Kidney (tissue), 13 donors: ENCODE measurements at regions not wholly inside any gene's neighbourhood (a gene's known extent, or its start where the extent isn't known, plus 50 kb on each side); places are given as distances from the start of the nearest gene placed in this dataset.

Source experiments
- DNase-seq, 5 donors: peaks; one replicate each; pipeline ENCODE4 v3.0.0-alpha.2; 2013 to 2020
- FAIRE-seq: peaks from 2 replicates; lab custom pipeline; 2012; peaks lifted over from hg19 to GRCh38; lab: Jason Lieb, UNC
- H3K27ac ChIP-seq, 2 donors: one replicate each; pipeline ENCODE4 v1.7.0; 2013; ENCODE audit warnings: low read depth in 2 of 2, low read length in 2 of 2, inconsistent platforms in 1 of 2
- H3K27me3 ChIP-seq: one replicate; pipeline ENCODE4 v1.7.1; 2013; ENCODE audit warnings: low read length, inconsistent platforms; ENCODE audit not compliant: control insufficient read depth, insufficient read depth
- H3K36me3 ChIP-seq, 3 donors: one replicate each; pipeline versions ENCODE4 v1.7.0 to v1.7.1; 2013; ENCODE audit warnings: low read length in 3 of 3, control low read depth in 1 of 3, inconsistent platforms in 1 of 3; ENCODE audit not compliant: insufficient read depth in 3 of 3, control insufficient read depth in 2 of 3
- H3K4me1 ChIP-seq, 3 donors: one replicate each; pipeline versions ENCODE4 v1.7.0 to v1.7.1; 2013; ENCODE audit warnings: low read length in 3 of 3, inconsistent platforms in 1 of 3, low read depth in 1 of 3; ENCODE audit not compliant: control insufficient read depth in 2 of 3, insufficient read depth in 2 of 3
- H3K4me3 ChIP-seq, 3 donors: one replicate each; pipeline versions ENCODE4 v1.7.0 to v1.8.1; 2013; ENCODE audit warnings: low read length in 3 of 3, control low read depth in 1 of 3, inconsistent platforms in 1 of 3
- H3K9ac ChIP-seq, 3 donors: one replicate each; pipeline versions ENCODE4 v1.7.0 to v1.7.1; 2013; ENCODE audit warnings: low read length in 3 of 3, control low read depth in 1 of 3, inconsistent platforms in 1 of 3
- H3K9me3 ChIP-seq, 3 donors: one replicate each; pipeline versions ENCODE4 v1.7.0 to v1.7.1; 2013; ENCODE audit warnings: low read length in 3 of 3, control low read depth in 1 of 3, inconsistent platforms in 1 of 3; ENCODE audit not compliant: control insufficient read depth in 2 of 3, insufficient read depth in 1 of 3
- CTCF ChIP-seq: IDR thresholded peaks from 3 replicates; pipeline ENCODE4 v1.5.1; 2012; ENCODE audit warnings: mild to moderate bottlenecking, moderate library complexity, borderline replicate concordance; ENCODE audit not compliant: insufficient read depth; ENCODE audit errors: extremely low read depth
- intact Hi-C: fragments of 100-400 bp; cut with DNase I; formaldehyde crosslinking; loops from one replicate; pipeline ENCODE4 v1.11.1; 2022
- donor health status: control.
- donor health status: control.
- donor health status: control.
- donor health status: control.
- donor health status: control.
- donor health status: DM: yes; HTN: yes; CAD: no.
- donor health status: Normal renal cell carcinoma (clear cell type).

- Histone ChIP-seq H3K4me1 (no peaks in the 10 kb centered on the region), H3K4me3 (no peak overlapping the region), H3K27ac (no peak overlapping the region), H3K36me3 (no peaks in the 10 kb centered on the region), H3K27me3 (no peaks in the 10 kb centered on the region), H3K9me3 (no peaks in the 10 kb centered on the region), H3K9ac (no peak overlapping the region)
- DNase-seq: no peak
- peak; percentile 94 for FAIRE-seq
- TF ChIP-seq CTCF: no peak
- intact Hi-C loops: no loop called here
Measured at GRCh38 chr3:26064297-26064696, 274.4 kb downstream of the OXSM start.

GRCh38 chr3:26068890-26069289 lies 279.0 kb downstream of the OXSM start:
- no peak overlapping the region for H3K27ac ChIP-seq

GRCh38 chr3:26070854-26071253 lies 281.0 kb downstream of the OXSM start:
- FAIRE-seq: no peak
- intact Hi-C loops: no loop called here
- no peaks in the 10 kb centered on the region for H3K36me3 ChIP-seq
- H3K4me1 ChIP-seq: peaks cover 0 to 2% (median 0%) of the 10 kb centered on the region in 3 donors
- no peaks in the 10 kb centered on the region for H3K27me3 ChIP-seq
- no peak for TF ChIP-seq CTCF
- no peak overlapping the region for H3K9ac ChIP-seq
- H3K27ac ChIP-seq: no peak overlapping the region
- H3K4me3 ChIP-seq: no peak overlapping the region
- no peaks in the 10 kb centered on the region for H3K9me3 ChIP-seq
- no peak for DNase-seq

More at GRCh38 chr3:26068890-26069289, 279.0 kb downstream of the OXSM start:
- intact Hi-C loops: no loop called here
- H3K9me3 ChIP-seq: no peaks in the 10 kb centered on the region
- DNase-seq (no peak), FAIRE-seq (no peak)
- H3K27me3 ChIP-seq: no peaks in the 10 kb centered on the region
- no peak overlapping the region for H3K4me3 ChIP-seq
- H3K9ac ChIP-seq: no peak overlapping the region
- H3K4me1 ChIP-seq: no peaks in the 10 kb centered on the region
- no peak for TF ChIP-seq CTCF
- no peaks in the 10 kb centered on the region for H3K36me3 ChIP-seq

- intact Hi-C loops: no loop called here
- FAIRE-seq (no peak), DNase-seq (no peak)
- no peaks in the 10 kb centered on the region for H3K36me3 ChIP-seq
- no peak for TF ChIP-seq CTCF
- H3K9me3 ChIP-seq: no peaks in the 10 kb centered on the region
- H3K4me1 ChIP-seq: peaks cover 0 to 2% (median 0%) of the 10 kb centered on the region in 3 donors
- H3K9ac ChIP-seq: no peak overlapping the region
- H3K27me3 ChIP-seq: no peaks in the 10 kb centered on the region
- H3K4me3 ChIP-seq: no peak overlapping the region
- no peak overlapping the region for H3K27ac ChIP-seq
Measured at GRCh38 chr3:26074080-26074479, 284.2 kb downstream of the OXSM start.
